ENCODE measurements at regions not wholly inside any gene's neighbourhood (a gene's known extent, or its start where the extent isn't known, plus 50 kb on each side); places are given as distances from the start of the nearest gene placed in this dataset.

GRCh38 chr4:104818579-104818978 lies 323.9 kb upstream of the CXXC4 start:
- Histone ChIP-seq H3K4me1 (ENCODE audit: insufficient read depth, poor library complexity, severe bottlenecking) (no peaks in the 10 kb centered on the region), H3K4me3 (ENCODE audit: severe bottlenecking) (no peak overlapping the region), H3K9me3 (ENCODE audit: severe bottlenecking) (no peaks in the 10 kb centered on the region), H3K27me3 (ENCODE audit: insufficient read depth, poor library complexity, severe bottlenecking) (no peaks in the 10 kb centered on the region), H3K27ac (ENCODE audit: poor library complexity, severe bottlenecking) (no peak overlapping the region), H3K36me3 (ENCODE audit: low read depth) (no peaks in the 10 kb centered on the region)
- TF ChIP-seq CTCF (IDR thresholded peaks at IDR 0.05; ENCODE audit: poor library complexity, severe bottlenecking): no peak
- DNase-seq (ENCODE audit: low spot score) (no peak), ATAC-seq (ENCODE audit: low read depth) (no peak)

DNA sequence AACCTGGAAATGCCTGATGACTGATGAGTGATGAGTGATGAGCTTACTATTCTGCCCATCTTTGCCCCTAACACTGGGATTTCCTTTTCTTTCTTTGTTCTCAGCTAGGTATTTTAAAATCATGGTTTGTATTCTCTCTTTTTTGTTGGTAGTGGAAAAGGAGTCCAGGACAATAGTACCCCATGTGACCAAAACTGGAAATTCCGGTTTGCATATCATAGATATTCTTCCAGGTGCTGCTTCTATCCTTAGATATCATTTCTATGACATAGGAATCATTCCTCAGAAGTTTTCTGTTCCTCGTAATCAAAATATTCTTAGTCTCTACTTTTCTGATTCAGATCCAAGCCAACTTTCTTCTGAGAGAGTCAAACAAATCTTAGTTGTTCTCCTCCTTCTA lies 320.5 kb upstream of the TET2 start:
- Histone ChIP-seq H3K36me3 (ENCODE audit: low read depth) (no peaks in the 10 kb centered on the region), H3K4me3 (ENCODE audit: severe bottlenecking) (no peak overlapping the region), H3K27me3 (ENCODE audit: insufficient read depth, poor library complexity, severe bottlenecking) (no peaks in the 10 kb centered on the region), H3K27ac (ENCODE audit: poor library complexity, severe bottlenecking) (no peak overlapping the region), H3K4me1 (ENCODE audit: insufficient read depth, poor library complexity, severe bottlenecking) (no peaks in the 10 kb centered on the region), H3K9me3 (ENCODE audit: severe bottlenecking) (no peaks in the 10 kb centered on the region)
- ATAC-seq (ENCODE audit: low read depth) (no peak), DNase-seq (ENCODE audit: low spot score) (no peak)
- no peak for TF ChIP-seq CTCF (IDR thresholded peaks at IDR 0.05; ENCODE audit: poor library complexity, severe bottlenecking)

DNA sequence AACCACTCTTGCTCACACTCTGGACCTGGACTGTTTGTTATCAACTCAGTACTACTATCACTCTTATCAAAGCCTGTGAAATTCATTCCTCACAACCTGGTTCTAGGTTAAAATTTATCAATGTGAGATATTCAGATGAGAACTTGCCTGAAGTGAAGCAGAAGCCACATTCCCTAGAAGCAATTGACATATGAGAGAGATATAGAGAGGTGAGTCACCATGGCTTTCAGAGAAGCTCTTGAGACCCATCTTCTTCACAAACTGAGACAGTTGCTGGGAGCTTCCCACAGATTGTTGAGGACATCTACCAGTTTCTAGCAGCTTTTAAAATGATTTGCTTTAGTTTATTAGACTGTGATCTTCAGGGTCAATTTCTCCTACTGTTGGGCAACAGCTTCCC lies 316.9 kb upstream of the TET2 start:
- ATAC-seq (ENCODE audit: low read depth) (no peak), DNase-seq (ENCODE audit: low spot score) (no peak)
- Histone ChIP-seq H3K36me3 (ENCODE audit: low read depth) (no peaks in the 10 kb centered on the region), H3K4me3 (ENCODE audit: severe bottlenecking) (no peak overlapping the region), H3K9me3 (ENCODE audit: severe bottlenecking) (no peaks in the 10 kb centered on the region), H3K4me1 (ENCODE audit: insufficient read depth, poor library complexity, severe bottlenecking) (no peaks in the 10 kb centered on the region), H3K27ac (ENCODE audit: poor library complexity, severe bottlenecking) (no peak overlapping the region), H3K27me3 (ENCODE audit: insufficient read depth, poor library complexity, severe bottlenecking) (no peaks in the 10 kb centered on the region)
- no peak for TF ChIP-seq CTCF (IDR thresholded peaks at IDR 0.05; ENCODE audit: poor library complexity, severe bottlenecking)

DNA sequence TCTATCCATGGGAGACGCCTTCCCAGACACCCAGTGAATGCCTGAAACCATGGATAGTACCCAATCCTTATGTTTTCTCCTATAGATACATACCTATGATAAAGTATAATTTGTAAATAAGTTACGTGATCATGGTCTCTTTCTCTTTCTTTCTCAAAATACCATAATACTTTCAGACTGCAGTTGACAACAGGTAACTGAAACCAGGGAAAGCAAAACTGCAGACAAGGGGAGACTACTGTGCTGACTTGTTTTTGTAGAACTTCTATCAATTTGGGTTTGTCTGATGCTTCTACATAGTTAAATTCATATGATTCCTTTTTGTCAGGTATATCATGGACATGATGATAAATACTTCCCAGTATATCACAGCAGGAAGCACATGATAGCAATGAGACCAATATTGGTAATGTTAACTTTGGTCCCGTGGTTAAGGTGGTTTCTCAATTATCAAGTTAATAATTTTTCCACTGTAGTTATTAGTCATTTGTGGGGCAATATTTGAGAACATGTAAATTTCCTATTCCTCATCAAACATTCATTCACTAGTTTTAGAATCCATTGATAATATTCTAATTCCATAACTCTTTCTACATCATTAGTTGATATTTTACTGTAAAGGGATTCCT lies 298.0 kb upstream of the TET2 start:
- no peak for TF ChIP-seq CTCF (IDR thresholded peaks at IDR 0.05; ENCODE audit: poor library complexity, severe bottlenecking)
- H3K4me3 ChIP-seq (ENCODE audit: severe bottlenecking): no peak overlapping the region
- ATAC-seq (ENCODE audit: low read depth) (no peak), DNase-seq (ENCODE audit: low spot score) (no peak)
- H3K9me3 ChIP-seq (ENCODE audit: severe bottlenecking): no peaks in the 10 kb centered on the region
- H3K36me3 ChIP-seq (ENCODE audit: low read depth): no peaks in the 10 kb centered on the region
- H3K27me3 ChIP-seq (ENCODE audit: insufficient read depth, poor library complexity, severe bottlenecking): no peaks in the 10 kb centered on the region
- H3K27ac ChIP-seq (ENCODE audit: poor library complexity, severe bottlenecking): no peak overlapping the region
- H3K4me1 ChIP-seq (ENCODE audit: insufficient read depth, poor library complexity, severe bottlenecking): no peaks in the 10 kb centered on the region

DNA sequence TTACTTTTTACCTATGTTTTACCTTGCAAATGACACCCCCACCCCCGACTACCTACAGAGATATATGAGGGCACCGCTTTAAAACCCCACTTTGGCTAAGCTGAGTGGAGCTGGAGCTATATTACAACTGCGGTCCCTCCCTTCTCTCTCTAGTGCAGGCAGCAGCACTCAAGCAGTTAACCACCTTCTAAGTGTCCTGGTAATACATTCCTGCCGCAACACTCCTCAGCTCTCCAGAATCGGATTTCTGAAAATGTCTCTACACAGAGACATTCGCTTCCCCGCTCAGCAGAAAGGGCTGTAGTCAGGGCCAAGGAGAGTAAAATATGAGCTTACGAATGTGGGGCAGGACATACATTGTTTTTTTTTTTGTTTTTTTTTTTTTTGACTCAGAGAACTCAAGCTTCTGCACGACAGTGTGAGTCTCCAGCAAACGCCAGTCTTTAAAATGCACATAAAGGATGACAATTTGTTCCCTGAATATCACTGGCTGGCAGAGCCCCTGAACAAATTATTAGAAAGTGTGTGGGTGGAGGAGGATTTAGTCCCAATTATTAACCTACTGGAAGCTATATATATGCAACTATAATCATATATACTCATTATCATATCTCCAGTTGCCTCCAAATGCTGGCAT lies 287.0 kb upstream of the TET2 start:
- Histone ChIP-seq H3K4me1 (ENCODE audit: insufficient read depth, poor library complexity, severe bottlenecking) (no peaks in the 10 kb centered on the region), H3K9me3 (ENCODE audit: severe bottlenecking) (no peaks in the 10 kb centered on the region), H3K27ac (ENCODE audit: poor library complexity, severe bottlenecking) (no peak overlapping the region), H3K36me3 (ENCODE audit: low read depth) (no peaks in the 10 kb centered on the region), H3K27me3 (ENCODE audit: insufficient read depth, poor library complexity, severe bottlenecking) (no peaks in the 10 kb centered on the region), H3K4me3 (ENCODE audit: severe bottlenecking) (no peak overlapping the region)
- no peak for ATAC-seq (ENCODE audit: low read depth)
- no peak for DNase-seq (ENCODE audit: low spot score)
- TF ChIP-seq CTCF (IDR thresholded peaks at IDR 0.05; ENCODE audit: poor library complexity, severe bottlenecking): no peak
